SK-N-MC (cell line): ENCODE measurements at regions not wholly inside any gene's neighbourhood (a gene's known extent, or its start where the extent isn't known, plus 50 kb on each side); places are given as distances from the start of the nearest gene placed in this dataset.

Source experiments
- EZH2 ChIP-seq: fragments of 200-600 bp; sonication (generic); IDR thresholded peaks from one replicate; pipeline ENCODE4 v1.6.1; 2017; ENCODE audit warnings: antibody characterized with exemption
- FOXP2 ChIP-seq: optimal IDR thresholded peaks from 2 replicates; pipeline ENCODE3; 2011; ENCODE audit warnings: mild to moderate bottlenecking, moderate library complexity; ENCODE audit not compliant: insufficient read depth; ENCODE audit errors: extremely low read length, control extremely low read depth
- POLR2AphosphoS5 ChIP-seq: IDR thresholded peaks from 2 replicates; pipeline ENCODE4 v1.6.1; 2012; ENCODE audit warnings: mild to moderate bottlenecking, low read depth, low read length, borderline replicate concordance

DNA sequence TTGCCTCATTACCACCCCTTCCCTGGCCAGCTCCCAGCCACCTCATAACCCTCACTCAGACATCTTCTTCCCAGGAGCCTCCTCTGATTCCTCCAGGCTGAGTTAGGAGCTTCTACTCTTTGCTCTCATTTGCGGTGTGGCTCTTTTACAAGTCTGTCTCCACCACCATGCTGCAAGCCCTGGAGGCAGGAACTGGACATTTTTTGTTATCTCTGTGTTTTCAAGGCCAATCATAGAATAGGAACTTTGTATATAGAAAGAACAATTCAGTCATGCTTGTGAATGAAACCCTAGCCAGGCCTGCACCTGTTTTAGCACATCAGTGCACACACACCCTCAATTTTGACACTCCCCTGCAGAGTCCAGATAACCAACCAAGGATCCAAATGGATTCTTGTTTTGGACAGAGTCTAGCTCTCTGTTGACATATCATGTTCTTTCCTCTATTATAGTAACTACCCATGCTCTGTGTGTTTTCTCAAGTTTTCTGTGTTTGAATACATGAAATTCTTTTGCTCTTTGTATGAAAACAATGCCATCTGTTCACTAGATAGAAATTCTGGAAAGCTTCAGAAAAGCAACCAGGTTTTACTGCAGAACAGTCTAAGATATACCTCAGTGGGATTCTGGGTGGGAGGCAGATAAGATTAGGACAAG, 60.9 kb upstream of the ZNF648 start:
- TF ChIP-seq EZH2, result no peak
- no peak for TF ChIP-seq FOXP2
- no peak for TF ChIP-seq POLR2AphosphoS5
